Urinary bladder (tissue), 3 donors: ENCODE measurements at regions not wholly inside any gene's neighbourhood (a gene's known extent, or its start where the extent isn't known, plus 50 kb on each side); places are given as distances from the start of the nearest gene placed in this dataset.

Source experiments
- DNase-seq: peaks from one replicate; pipeline ENCODE4 v3.0.0-alpha.2; 2015; ENCODE audit errors: extremely low spot score
- H3K27ac ChIP-seq: one replicate; pipeline ENCODE4 v1.5.1; 2013; ENCODE audit warnings: low read depth, mild to moderate bottlenecking, moderate library complexity
- H3K36me3 ChIP-seq: one replicate; pipeline ENCODE4 v1.6.1; 2013; ENCODE audit warnings: mild to moderate bottlenecking, moderate library complexity; ENCODE audit not compliant: insufficient read depth
- H3K4me1 ChIP-seq: one replicate; pipeline ENCODE4 v1.6.1; 2013; ENCODE audit warnings: mild to moderate bottlenecking, moderate library complexity; ENCODE audit not compliant: insufficient read depth
- H3K4me3 ChIP-seq: one replicate; pipeline ENCODE4 v1.5.1; 2013; ENCODE audit warnings: low read depth, low read length
- WGBS: extraction: QIAGEN DNeasy Blood & Tissue Kit; methylation state at CpG from one replicate; pipeline ENCODE4 v1.1.7; 2013; 5-methylcytosine and 5-hydroxymethylcytosine counted together
- donor health status: healthy with polysubstance abuse.
- donor health status: healthy.

GRCh38 chr10:91061187-91061586, 140.3 kb upstream of the ANKRD1 start:
- DNase-seq: no peak
- Histone ChIP-seq H3K4me3 (no peak overlapping the region), H3K36me3 (no peaks in the 10 kb centered on the region), H3K4me1 (no peaks in the 10 kb centered on the region), H3K27ac (no peak overlapping the region)

GRCh38 chr10:91061608-91062007, 140.7 kb upstream of the ANKRD1 start:
- no peak for DNase-seq
- Histone ChIP-seq H3K27ac (no peak overlapping the region), H3K4me3 (no peak overlapping the region), H3K4me1 (no peaks in the 10 kb centered on the region), H3K36me3 (no peaks in the 10 kb centered on the region)
- 36% methylated on average over 2 of the region's 2 CpGs for WGBS

GRCh38 chr10:91062091-91062490, 141.2 kb upstream of the ANKRD1 start:
- WGBS: 69% methylated on average over 3 of the region's 3 CpGs

GRCh38 chr10:91071786-91072185, 148.7 kb upstream of the PCGF5 start:
- no peak overlapping the region for H3K27ac ChIP-seq
- WGBS: 93% methylated on average over 1 of the region's 1 CpG
- no peaks in the 10 kb centered on the region for H3K36me3 ChIP-seq
- H3K4me3 ChIP-seq: no peak overlapping the region
- H3K4me1 ChIP-seq: no peaks in the 10 kb centered on the region
- DNase-seq: no peak

More at GRCh38 chr10:91062091-91062490, 141.2 kb upstream of the ANKRD1 start:
- Histone ChIP-seq H3K36me3 (no peaks in the 10 kb centered on the region), H3K27ac (peak overlapping the region; percentile 38), H3K4me3 (no peak overlapping the region), H3K4me1 (no peaks in the 10 kb centered on the region)
- no peak for DNase-seq

GRCh38 chr10:91073286-91073979, 147.0 kb upstream of the PCGF5 start:
- H3K4me1 ChIP-seq: no peaks in the 10 kb centered on the region
- WGBS: 67% methylated on average over 4 of the region's 4 CpGs
- no peak overlapping the region for H3K4me3 ChIP-seq
- H3K36me3 ChIP-seq: no peaks in the 10 kb centered on the region
- no peak for DNase-seq
- H3K27ac ChIP-seq: no peak overlapping the region

- Histone ChIP-seq H3K4me1 (no peaks in the 10 kb centered on the region), H3K27ac (peak overlapping the region; percentile 72), H3K4me3 (no peak overlapping the region), H3K36me3 (no peaks in the 10 kb centered on the region)
- no peak for DNase-seq
- WGBS: 32% methylated on average over 7 of the region's 7 CpGs
These were observed 143.4 kb upstream of the PCGF5 start for GRCh38 chr10:91076991-91077548.

GRCh38 chr10:91077549-91078071, 142.9 kb upstream of the PCGF5 start:
- H3K4me3 ChIP-seq: no peak overlapping the region
- no peaks in the 10 kb centered on the region for H3K4me1 ChIP-seq
- WGBS: 13% methylated on average over 8 of the region's 8 CpGs
- H3K36me3 ChIP-seq: no peaks in the 10 kb centered on the region
- no peak overlapping the region for H3K27ac ChIP-seq
- peak; percentile 11 for DNase-seq

GRCh38 chr10:91080776-91081175, 139.7 kb upstream of the PCGF5 start:
- H3K4me3 ChIP-seq: no peak overlapping the region
- 87% methylated on average over 1 of the region's 1 CpG for WGBS

GRCh38 chr10:91082447-91082846, 138.0 kb upstream of the PCGF5 start:
- H3K27ac ChIP-seq: no peak overlapping the region
- H3K4me1 ChIP-seq: no peaks in the 10 kb centered on the region
- 75% methylated on average over 7 of the region's 7 CpGs for WGBS
- H3K4me3 ChIP-seq: no peak overlapping the region
- no peak for DNase-seq
- H3K36me3 ChIP-seq: no peaks in the 10 kb centered on the region

More at GRCh38 chr10:91080776-91081175, 139.7 kb upstream of the PCGF5 start:
- DNase-seq: no peak
- Histone ChIP-seq H3K4me1 (no peaks in the 10 kb centered on the region), H3K36me3 (no peaks in the 10 kb centered on the region), H3K27ac (no peak overlapping the region)

GRCh38 chr10:91088300-91089140, 131.9 kb upstream of the PCGF5 start:
- Histone ChIP-seq H3K36me3 (peaks cover 2% of the 10 kb centered on the region), H3K4me1 (no peaks in the 10 kb centered on the region), H3K27ac (no peak overlapping the region), H3K4me3 (no peak overlapping the region)
- no peak for DNase-seq
- WGBS: 42% methylated on average over 7 of the region's 7 CpGs

GRCh38 chr10:91090761-91091529, 129.5 kb upstream of the PCGF5 start:
- H3K4me1 ChIP-seq: no peaks in the 10 kb centered on the region
- 43% methylated on average over 5 of the region's 5 CpGs for WGBS
- no peak overlapping the region for H3K27ac ChIP-seq
- no peak overlapping the region for H3K4me3 ChIP-seq
- peaks cover 2% of the 10 kb centered on the region for H3K36me3 ChIP-seq
- no peak for DNase-seq

- Histone ChIP-seq H3K27ac (no peak overlapping the region), H3K4me3 (no peak overlapping the region), H3K36me3 (peaks cover 2% of the 10 kb centered on the region), H3K4me1 (no peaks in the 10 kb centered on the region)
- WGBS: 93% methylated on average over 2 of the region's 2 CpGs
- DNase-seq: no peak
These were observed 128.7 kb upstream of the PCGF5 start for GRCh38 chr10:91091780-91092179.

GRCh38 chr10:91096274-91096673, 124.2 kb upstream of the PCGF5 start:
- WGBS: 66% methylated on average over 3 of the region's 3 CpGs
- no peak for DNase-seq

More at GRCh38 chr10:91096274-91096673, 124.2 kb upstream of the PCGF5 start:
- Histone ChIP-seq H3K27ac (no peak overlapping the region), H3K4me3 (no peak overlapping the region), H3K4me1 (no peaks in the 10 kb centered on the region), H3K36me3 (no peaks in the 10 kb centered on the region)
